GM12801 (cell line): ENCODE measurements at regions not wholly inside any gene's neighbourhood (a gene's known extent, or its start where the extent isn't known, plus 50 kb on each side); places are given as distances from the start of the nearest gene placed in this dataset.

Source experiments
- TF ChIP-seq, protein P1 (sequence below): IDR thresholded peaks from one replicate; pipeline ENCODE4 v1.5.1; 2011; ENCODE audit warnings: control low read depth; ENCODE audit not compliant: insufficient read length; ENCODE audit errors: extremely low read depth

DNA sequence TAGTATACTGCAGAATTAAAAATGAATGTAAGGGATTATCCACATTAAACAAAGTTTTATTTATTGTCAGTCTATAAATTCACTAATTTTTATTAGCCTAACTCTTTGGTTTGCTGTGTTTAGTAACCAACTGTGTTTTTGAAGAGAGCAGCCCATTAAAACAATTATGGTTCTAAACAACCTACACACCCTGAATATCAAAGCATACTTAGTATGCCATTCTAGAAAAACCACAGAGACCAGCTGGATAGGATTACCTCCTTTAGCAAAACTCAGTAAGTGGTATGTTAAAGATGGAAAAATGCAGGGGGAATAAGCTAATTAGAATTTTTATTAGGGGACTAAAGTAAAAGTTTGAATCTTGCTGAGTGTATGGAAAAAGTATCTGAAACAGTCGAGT lies 1981.7 kb upstream of the NUDT12 start:
- TF ChIP-seq, protein P1, sequence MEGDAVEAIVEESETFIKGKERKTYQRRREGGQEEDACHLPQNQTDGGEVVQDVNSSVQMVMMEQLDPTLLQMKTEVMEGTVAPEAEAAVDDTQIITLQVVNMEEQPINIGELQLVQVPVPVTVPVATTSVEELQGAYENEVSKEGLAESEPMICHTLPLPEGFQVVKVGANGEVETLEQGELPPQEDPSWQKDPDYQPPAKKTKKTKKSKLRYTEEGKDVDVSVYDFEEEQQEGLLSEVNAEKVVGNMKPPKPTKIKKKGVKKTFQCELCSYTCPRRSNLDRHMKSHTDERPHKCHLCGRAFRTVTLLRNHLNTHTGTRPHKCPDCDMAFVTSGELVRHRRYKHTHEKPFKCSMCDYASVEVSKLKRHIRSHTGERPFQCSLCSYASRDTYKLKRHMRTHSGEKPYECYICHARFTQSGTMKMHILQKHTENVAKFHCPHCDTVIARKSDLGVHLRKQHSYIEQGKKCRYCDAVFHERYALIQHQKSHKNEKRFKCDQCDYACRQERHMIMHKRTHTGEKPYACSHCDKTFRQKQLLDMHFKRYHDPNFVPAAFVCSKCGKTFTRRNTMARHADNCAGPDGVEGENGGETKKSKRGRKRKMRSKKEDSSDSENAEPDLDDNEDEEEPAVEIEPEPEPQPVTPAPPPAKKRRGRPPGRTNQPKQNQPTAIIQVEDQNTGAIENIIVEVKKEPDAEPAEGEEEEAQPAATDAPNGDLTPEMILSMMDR = no peak

DNA sequence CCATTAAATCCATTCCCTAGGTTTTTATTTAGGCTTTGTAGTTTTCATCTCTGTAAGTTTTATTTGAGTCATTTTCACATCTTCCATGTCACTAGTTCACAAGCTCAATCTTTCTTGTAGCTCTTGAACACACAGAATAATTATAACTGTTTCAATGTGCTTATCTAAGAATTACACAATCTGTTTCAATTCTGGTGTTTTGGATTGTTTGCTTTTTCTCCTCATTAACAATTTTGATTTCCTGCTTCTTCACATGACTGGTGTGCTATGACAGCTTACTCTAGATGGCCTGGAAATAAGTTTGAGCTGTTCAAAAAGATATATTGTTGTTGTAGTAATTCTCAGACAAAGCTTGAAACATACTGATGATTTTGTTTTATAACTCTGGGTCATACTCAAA lies 1974.1 kb upstream of the NUDT12 start:
- TF ChIP-seq, protein P1 = no peak

DNA sequence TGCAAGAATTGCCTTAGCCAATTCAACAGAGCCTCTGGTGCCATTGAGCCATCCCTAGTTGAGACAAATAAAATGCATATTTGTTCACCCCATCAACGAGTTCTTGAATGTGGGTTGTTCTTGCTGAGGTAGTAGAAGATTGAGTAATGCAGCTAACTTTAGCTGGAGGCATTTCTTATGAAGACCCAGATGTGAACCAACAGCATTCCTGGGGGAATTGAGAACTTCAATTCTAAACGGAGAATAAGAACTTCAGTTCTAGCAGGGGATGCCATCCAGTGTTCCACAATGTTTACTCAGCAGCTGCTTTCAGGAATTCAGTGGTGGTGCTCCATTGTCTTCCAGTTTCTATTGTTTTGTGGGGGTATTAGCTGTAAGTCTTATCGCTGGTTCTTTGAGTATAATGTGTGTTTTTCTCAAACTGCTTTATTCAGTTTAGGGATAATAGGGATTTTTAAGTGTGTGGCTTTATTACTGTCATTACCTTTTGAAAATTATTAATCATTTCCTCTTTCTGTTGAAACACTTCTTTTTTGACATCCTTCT lies 1968.2 kb upstream of the NUDT12 start:
- TF ChIP-seq, protein P1 = no peak

DNA sequence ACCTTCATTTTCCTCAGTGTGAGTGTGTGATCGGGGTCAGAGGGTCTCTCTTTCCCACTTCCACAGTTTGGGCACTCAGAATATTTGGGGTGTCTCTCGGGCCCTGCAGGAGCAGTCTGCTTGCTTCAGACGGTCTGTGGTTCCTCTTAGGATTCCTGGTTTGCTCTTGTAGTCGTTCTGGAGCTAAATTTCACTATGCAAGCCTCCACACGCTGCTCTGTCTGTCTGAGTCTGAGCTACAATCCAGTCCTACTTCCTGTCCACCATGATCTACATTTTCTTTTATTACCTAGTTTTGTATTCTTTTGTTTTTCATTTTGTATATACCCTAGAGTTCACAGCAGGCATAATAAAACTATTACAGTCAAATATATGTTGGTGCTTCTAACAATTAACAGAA lies 1967.3 kb upstream of the NUDT12 start:
- TF ChIP-seq, protein P1 = no peak

DNA sequence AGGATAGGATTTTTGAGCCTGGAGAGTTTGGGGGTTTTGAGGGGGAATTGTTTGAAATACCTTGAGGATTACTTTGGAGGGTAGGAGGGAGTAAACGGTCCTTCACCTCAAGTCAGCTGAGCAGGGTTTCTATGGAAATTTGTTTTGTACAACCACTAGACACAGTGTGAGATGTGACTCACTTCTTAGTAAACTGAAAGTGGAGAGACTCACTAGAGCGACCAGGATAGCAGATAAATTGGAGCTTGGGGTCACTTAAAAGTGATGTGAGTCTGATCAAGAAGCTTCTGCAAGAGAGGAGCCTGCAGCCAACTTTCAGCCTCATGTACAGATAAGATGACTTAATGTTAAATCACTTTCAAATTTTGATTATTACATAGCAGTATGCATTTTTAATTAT lies 1945.9 kb upstream of the NUDT12 start:
- TF ChIP-seq, protein P1 = no peak

DNA sequence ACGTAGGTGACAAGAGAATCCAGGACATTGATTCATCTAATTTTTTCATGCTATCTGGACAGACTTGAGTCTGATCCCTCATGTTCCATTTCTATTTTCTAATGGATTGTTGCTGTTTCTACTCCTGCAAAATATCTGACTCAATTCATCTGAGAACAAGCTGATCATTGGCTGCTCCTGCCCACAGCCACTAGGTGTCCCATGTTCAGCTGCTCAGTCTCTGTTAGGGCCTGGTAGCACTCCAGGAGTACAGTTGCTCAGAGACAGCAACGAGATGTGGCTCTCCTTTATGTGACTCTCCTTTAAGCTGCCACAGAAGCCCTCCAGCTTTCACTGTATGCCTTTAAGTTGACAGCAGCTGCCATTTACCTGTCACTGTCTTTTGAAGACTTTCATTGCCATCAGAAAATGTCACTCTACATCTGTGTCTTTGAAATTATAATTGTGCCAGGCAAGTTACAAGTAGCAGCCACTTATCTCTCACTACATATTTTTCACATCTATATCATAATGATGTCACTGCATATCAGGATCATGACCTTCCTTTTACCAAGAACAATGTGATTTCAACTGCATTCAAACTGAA lies 1944.2 kb upstream of the NUDT12 start:
- TF ChIP-seq, protein P1 = no peak

DNA sequence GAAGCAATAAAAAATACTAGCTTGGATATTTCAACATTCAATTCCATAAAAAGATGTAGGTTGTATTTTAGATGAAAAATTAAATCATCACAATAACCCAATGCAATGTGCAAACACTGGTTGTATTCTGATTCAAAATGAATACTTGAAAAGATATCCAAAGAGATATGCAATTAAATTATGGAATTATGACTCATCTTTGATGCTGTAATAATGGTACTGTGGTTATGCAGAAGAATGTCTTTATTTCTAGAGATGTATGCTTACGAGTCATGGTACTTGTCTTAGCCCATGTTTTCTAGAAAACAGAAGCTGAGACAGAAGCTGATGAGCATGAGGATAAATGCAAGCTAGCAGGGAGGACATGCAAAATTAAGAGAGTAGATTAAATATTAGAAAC lies 1941.4 kb upstream of the NUDT12 start:
- TF ChIP-seq, protein P1 = no peak
